ENCODE measurements at regions not wholly inside any gene's neighbourhood (a gene's known extent, or its start where the extent isn't known, plus 50 kb on each side); places are given as distances from the start of the nearest gene placed in this dataset.

- TF ChIP-seq CTCF (conservative IDR thresholded peaks at IDR 0.05 in 1 of 2, IDR thresholded peaks at IDR 0.05 in 1 of 2; ENCODE audit: extremely low read depth in 1 of 2, insufficient read depth in 1 of 2, low read depth in 1 of 2, low read length in 2 of 2) (no peak), EZH2 (IDR thresholded peaks at IDR 0.05; ENCODE audit: borderline replicate concordance, low read length) (no peak)
Measured at GRCh38 chr2:39914949-39915348, 135.9 kb upstream of the THUMPD2 start.

Measured in mammary epithelial cell (primary cell).